K562 (cell line): ENCODE measurements at regions not wholly inside any gene's neighbourhood (a gene's known extent, or its start where the extent isn't known, plus 50 kb on each side); places are given as distances from the start of the nearest gene placed in this dataset.

Experiments used
- RREB1 ChIP-seq: fragments of 250-450 bp; sonication (Bioruptor Pico); IDR thresholded peaks from 2 replicates; pipeline ENCODE4 v1.4.0; 2020
- ZNF277 ChIP-seq: fragments of 250-450 bp; sonication (Bioruptor Pico); IDR thresholded peaks from 2 replicates; pipeline ENCODE4 v1.8.0; 2022; ENCODE audit warnings: inconsistent platforms, mild to moderate bottlenecking, moderate library complexity, borderline replicate concordance
- ZNF398 ChIP-seq: fragments of 250-450 bp; sonication (Bioruptor Pico); IDR thresholded peaks from 2 replicates; pipeline ENCODE4 v1.8.0; 2021; ENCODE audit warnings: moderate library complexity, mild to moderate bottlenecking, inconsistent platforms

- TF ChIP-seq ZNF277 (CRISPR knock-in tag): no peak
- no peak for TF ChIP-seq RREB1 (CRISPR knock-in tag)
- no peak for TF ChIP-seq ZNF398 (CRISPR knock-in tag)
Observed at GRCh38 chr7:46160861-46161260, 239.8 kb upstream of the IGFBP3 start (continued).
